GM12873 (cell line): ENCODE measurements at regions not wholly inside any gene's neighbourhood (a gene's known extent, or its start where the extent isn't known, plus 50 kb on each side); places are given as distances from the start of the nearest gene placed in this dataset.

ENCODE experiments used
- CTCF ChIP-seq: IDR thresholded peaks from 2 replicates; pipeline ENCODE4 v1.5.1; 2012; ENCODE audit warnings: low read depth, mild to moderate bottlenecking, moderate library complexity, low read length, control low read depth; ENCODE audit not compliant: insufficient read depth; ENCODE audit errors: missing control alignments

DNA sequence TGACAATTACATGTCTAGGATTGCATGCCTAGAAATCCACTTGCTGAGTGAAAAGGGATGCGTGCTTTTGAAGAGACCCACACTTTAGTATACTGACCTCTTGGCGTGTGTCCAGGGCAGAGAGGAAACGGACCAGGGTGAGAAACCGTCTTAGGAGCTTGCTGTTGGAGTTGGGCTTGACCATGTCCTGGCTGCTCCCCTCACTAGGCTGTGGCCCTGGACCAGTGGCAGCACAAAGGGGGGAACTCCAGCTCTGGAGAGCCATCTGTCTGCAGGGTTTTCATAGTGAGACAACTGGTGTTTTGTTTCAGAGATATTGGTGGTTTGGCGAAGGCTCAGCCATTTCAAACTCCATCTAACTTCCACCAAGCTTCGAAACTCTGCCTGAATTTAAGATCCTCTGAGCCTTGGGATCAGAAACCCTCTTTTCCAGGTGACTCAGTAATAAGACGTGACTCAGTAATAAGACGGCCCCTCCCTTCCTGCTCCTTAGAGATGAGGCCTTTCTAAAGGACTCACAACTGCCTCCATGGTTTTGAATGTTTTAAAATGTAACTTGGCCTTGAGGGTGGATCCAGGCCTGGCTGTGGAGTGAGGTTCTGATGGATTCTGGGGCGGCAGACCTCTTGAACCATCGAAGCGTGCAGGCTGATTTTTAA, 165.8 kb downstream of the MELK start:
- TF ChIP-seq CTCF, result no peak

DNA sequence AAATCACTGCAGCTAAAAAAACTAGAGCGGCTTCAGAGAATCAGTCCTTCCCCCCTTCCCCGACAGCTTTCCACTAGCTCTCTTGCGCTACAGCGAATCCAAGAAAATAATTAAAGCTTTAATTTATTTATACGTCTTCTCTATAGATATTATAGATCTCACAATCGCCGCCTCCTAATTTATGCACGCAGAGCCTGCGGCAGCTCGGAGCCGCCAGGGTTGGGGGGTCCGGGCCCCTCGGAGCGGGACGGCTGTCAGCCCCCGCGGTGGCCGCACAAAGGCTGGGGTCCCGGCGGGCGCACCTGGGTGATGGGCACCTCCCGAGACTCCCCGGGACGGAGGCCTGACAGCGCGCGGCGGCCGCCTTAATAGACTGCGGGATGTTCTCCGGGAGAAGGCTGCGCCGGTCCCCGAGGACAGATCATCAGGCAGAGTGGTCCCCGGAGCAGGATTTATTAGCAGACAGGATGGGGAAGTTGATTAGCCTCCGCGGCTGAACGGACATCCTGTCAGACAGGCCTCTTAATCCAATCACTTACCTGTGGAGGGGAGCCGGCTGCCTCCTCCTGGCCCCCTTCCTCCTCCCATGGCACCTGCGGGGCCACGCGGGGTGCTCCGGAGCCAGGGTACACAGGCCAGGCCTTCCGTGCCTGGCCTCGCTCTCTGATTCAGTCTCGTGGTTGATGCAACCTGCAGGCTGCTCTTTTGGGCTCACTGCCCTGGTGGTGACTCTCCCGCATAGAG, 166.8 kb downstream of the MELK start:
- TF ChIP-seq CTCF, result no peak

DNA sequence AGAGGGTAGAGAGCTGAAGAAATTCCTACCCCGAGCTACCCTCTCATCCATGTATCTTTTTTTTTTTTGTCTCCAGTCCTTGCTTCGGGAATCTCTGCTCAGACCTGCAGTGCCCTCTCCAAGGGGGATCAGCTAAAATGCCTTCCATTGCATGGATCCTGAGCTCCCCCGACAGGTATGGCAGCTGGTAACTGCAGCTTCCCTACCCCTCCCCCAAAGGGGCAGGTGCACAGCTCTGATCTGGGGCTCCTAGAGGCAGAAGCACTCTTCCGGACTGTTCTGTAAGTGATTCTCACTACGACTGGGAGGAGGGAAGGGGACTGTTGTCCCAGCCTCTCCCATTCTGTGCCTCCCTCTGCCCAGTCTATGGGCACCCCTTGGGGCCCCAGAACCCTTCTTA, 169.6 kb downstream of the MELK start:
- no peak for TF ChIP-seq CTCF

DNA sequence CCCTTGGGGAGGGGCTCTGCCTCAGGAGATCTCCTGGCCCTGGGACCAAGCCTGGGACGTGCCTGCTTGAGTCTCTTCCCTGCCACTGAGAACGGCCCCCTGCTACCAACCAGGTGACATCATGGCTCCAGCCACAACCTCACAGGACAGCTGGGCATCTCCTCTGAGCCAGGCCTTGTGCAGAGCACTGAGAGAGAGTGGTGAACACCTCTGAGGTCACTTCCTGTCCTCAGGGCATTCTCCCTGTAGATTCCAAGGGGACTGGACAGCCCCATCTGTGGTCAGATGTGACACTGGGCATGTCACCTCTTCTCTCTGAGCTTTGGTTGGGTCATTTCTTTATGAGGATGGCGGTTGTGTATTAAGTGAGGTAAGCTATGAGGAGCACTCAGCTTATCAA, 172.0 kb downstream of the MELK start:
- no peak for TF ChIP-seq CTCF

- no peak for TF ChIP-seq CTCF
Observed at GRCh38 chr9:36745977-36746376, 173.3 kb downstream of the MELK start.

DNA sequence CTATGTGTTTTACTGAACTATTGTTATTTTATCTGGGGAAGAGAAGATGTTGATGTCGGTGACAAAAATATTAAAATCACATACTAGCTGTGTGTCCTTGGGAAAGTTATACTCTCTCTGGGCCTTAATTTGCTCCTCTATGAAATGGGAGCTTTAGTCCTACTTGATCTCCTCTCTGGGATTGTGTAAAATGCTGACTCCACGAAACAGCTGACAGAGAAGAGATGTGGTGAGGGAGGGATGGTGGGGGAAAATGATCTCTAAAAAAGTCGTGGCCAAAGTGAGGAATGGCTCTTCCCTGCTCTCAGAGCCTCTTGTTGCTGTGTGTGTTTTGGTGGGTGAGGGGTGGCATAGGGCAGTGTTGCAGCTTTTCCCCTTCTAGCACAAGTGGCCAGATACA, 173.7 kb downstream of the MELK start:
- no peak for TF ChIP-seq CTCF

- TF ChIP-seq CTCF, result no peak
Observed at GRCh38 chr9:36748322-36748899, 175.7 kb downstream of the MELK start.
